ENCODE measurements at regions not wholly inside any gene's neighbourhood (a gene's known extent, or its start where the extent isn't known, plus 50 kb on each side); places are given as distances from the start of the nearest gene placed in this dataset.
A peak's percentile ranks its signal among the peaks of the same experiment; 100 is the strongest.
"Not testable (repeated sequence)": the region's sequence is repeated elsewhere in the genome, so short reads cannot be mapped to it uniquely, and the experiment has no call there.

DNA sequence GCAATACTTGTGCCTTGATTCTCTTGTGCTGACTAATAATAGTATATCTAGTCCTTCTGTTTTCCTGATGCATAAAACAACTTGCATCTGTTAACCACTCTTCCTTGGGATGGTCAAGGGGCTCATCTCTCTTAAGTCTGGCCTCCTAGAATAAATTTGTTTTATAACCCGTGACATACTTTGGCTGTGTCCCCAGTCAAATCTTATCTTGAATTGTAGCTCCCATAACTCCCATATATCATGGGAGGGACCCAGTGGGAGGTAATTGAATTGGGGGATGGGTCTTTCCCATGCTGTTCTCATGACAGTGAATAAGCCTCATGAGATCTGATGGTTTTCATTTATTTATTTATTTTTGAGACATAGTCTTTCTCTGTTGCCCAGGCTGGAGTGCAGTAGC is 146.2 kb downstream of the ALG10 start:
- DNase-seq (ENCODE audit: low spot score); intact Hi-C loops (cut with DNase I): not testable (repeated sequence)

GRCh38 chr12:34186492-34186891 is 164.2 kb downstream of the ALG10 start:
- intact Hi-C loops (cut with DNase I): no loop called here
- no peak for DNase-seq (ENCODE audit: low spot score)

DNA sequence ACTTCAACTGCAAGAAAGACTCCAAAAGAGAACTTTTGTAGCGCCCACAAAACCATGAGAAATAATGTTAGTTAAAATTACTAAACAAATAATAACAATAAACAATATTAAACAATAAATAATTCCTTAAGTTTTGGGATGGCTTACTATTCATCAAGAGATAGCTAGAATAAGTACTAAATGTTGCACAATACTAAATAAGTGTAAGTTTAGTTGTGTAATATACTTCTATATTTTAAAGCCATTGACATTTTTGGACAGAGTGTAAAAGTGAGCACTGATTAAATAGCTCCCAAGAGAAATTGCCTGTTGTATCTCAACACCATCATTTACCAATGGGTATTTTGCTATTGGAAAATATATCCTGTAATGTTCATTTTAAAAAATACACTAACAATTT is 166.7 kb downstream of the ALG10 start:
- DNase-seq (ENCODE audit: low spot score): no peak
- intact Hi-C loops (cut with DNase I): no loop called here

DNA sequence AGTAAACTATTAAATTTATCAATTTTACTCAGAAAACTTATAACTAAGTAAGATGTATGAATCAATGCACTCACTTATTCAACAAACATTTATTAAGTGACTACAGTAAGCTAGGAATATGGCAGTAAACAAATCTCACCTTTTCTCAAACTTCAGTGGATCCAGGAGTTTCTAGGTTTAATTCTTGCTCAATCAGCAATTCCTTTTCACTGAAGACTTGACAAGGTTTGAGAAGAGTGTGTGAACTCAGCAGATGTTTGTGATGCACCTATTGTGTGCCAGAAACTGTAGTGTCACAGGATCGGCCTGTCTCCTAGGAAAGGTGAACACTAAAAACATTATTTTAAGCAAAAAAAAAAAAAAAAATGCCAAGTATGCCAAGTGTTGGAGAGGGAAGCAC is 167.8 kb downstream of the ALG10 start:
- DNase-seq (ENCODE audit: low spot score): no peak
- intact Hi-C loops (cut with DNase I): no loop called here

DNA sequence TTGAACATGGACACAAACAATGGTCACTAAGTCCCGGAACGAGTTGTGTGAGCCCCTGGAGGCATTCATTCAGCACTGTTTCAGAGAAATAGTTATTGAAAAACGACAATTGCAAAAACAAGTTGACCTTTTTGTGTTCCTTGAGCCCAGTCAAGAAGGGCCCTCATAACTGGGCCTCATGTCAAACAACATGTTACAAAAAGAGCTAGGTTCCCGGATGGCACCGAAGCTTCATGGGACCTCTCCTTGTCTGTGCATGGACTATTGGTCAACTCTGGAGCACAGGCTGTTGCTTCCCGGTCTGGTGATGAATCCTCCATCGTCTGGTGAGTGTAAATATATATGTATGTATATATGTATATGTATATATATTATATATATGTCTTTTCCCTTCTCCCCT is 176.6 kb downstream of the ALG10 start:
- intact Hi-C loops (cut with DNase I): no loop called here
- no peak for DNase-seq (ENCODE audit: low spot score)

GRCh38 chr12:34203866-34204620 is 181.7 kb downstream of the ALG10 start:
- intact Hi-C loops (cut with DNase I): no loop called here
- no peak for DNase-seq (ENCODE audit: low spot score)

- DNase-seq (ENCODE audit: low spot score): no peak
- intact Hi-C loops (cut with DNase I): no loop called here
These were observed 182.6 kb downstream of the ALG10 start for GRCh38 chr12:34204830-34205285.

GRCh38 chr12:34205401-34205800 is 183.1 kb downstream of the ALG10 start:
- intact Hi-C loops (cut with DNase I): no loop called here
- DNase-seq (ENCODE audit: low spot score): no peak

- intact Hi-C loops (cut with DNase I): no loop called here
- DNase-seq (ENCODE audit: low spot score): no peak
These were observed 183.9 kb downstream of the ALG10 start for GRCh38 chr12:34206061-34206785.

DNA sequence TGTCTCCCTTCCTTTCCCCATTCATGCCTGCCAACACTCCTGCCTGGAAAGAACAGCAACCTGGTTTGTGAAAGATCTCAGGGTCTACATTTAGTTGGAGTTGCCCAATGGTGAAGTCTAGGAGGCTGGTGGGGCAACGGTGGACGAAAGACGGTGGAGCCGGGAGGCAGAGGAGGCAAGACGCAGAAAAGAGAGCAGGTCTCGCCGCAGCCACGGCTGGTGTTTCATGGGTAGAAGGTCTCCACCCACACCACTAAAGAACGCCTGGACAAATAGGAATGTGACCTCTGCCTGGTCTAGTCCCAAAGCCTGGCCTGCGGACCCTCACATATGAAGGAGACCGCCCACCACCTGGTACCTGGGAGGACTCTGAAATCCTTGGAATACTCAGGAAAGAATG is 185.6 kb downstream of the ALG10 start:
- no peak for DNase-seq (ENCODE audit: low spot score)
- intact Hi-C loops (cut with DNase I): no loop called here

GRCh38 chr12:34208331-34209258 is 186.3 kb downstream of the ALG10 start:
- intact Hi-C loops (cut with DNase I): no loop called here
- DNase-seq (ENCODE audit: low spot score): no peak

DNA sequence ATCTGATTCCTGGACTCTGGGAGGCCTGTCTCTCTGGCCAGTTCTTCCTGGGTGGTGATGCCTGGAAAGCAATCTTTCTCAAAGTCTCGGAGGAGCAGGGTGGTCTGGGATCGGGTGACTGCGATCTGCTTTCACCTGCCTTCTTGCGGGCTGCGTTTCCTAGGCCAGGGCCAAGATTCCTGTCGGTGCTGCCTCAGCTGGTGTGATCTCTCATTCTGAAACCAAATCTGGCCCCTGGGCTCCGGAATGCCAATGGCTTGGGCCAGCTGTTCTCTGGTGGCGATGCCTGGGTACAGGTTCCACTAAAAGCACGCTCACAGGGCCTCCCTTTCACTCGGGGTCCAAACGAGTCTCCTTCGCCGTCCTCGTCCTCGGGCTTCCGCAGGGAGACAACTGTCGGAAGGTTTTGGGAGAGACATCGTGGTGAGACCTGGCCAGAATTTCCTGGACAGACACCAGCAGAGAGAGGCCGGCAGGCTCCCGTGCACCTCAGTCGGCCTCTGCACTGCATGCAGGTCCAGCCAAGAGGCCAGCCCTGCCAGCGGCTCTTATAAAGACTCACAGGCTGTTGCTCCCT is 187.1 kb downstream of the ALG10 start:
- intact Hi-C loops (cut with DNase I): no loop called here

DNA sequence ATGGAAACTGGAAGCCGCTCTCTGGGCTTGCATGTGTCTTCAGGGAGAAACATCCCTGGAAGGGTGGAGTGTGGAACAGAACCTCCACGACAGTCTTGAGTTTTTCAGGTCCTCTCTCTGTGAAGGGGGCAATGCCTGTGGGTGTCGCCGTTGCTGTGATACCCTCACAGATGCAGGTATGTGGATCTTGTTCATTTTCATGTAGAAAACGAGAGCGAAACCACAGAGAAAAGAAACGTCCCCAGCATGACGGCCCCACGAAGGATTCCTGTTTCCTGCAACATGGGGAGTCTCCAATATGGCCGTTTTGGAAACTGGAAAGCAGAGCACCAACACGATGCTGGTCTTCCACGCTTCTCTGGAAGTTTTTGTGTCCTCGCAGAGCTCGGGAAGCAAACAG is 187.9 kb downstream of the ALG10 start:
- intact Hi-C loops (cut with DNase I): no loop called here
- DNase-seq (ENCODE audit: low spot score): no peak

More for the DNA sequence above, 187.1 kb downstream of the ALG10 start:
- DNase-seq (ENCODE audit: low spot score): no peak

- intact Hi-C loops (cut with DNase I): no loop called here
- DNase-seq (ENCODE audit: low spot score): no peak
These were observed 188.6 kb downstream of the ALG10 start for GRCh38 chr12:34210689-34211530.

DNA sequence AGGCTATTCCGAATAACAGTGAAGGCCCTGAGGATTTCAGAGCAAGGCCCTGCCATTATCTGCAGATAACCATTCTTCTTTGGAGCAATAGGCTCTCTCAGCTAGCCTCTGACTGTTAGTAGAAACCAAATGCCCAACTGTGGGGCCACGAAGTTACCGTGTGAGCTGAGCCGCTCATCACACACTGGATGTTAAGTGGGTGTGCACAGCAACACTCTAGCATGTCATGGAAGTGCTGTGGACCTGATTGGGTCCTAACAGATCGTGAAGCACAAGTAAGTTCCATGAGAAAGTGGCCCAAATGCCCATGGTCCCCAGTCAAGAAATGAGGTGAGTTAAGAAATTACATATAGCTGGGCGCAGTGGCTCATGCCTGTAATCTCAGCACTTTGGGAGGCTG is 190.4 kb downstream of the ALG10 start:
- intact Hi-C loops (cut with DNase I): no loop called here
- DNase-seq (ENCODE audit: low spot score): peak; percentile 67

- DNase-seq (ENCODE audit: low spot score): peak; percentile 41
- intact Hi-C loops (cut with DNase I): no loop called here
These were observed 191.7 kb downstream of the ALG10 start for GRCh38 chr12:34214011-34214410.

DNA sequence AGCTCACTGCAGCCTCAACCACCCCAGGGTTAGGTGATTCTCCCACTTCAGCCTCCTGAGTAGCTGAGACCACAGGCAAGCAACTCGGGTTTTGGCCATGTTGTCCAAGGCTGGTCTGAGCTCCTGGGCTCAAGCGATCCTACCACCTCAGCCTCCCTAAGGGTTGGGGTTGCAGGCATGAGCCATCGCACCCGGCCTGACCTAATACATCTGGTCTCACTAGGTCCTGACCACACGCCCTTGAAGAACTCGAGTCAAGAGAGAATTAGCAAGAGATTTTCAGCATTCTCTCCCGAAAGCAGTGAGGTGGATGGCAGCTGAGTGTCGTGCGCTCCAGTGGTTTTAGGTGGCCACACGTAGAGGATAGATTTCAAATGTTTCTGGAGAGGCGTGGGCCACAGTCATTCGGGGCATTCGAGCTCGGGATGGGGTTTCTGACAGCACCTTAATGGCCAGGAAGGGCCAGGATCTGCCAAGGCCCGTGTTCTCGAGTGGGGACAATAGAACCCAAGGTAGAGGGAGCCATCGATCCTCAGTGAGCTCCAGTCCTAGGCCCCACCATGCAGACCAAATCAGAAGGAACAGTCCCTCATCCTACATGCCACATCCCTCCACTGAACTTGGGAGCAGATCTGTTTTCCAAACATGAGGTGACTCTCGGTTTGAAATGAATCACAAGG is 193.1 kb downstream of the ALG10 start:
- peak; percentile 55 for DNase-seq (ENCODE audit: low spot score)
- intact Hi-C loops (cut with DNase I): no loop called here

GRCh38 chr12:34215893-34216285 is 193.6 kb downstream of the ALG10 start:
- intact Hi-C loops (cut with DNase I): no loop called here
- peak; percentile 70 for DNase-seq (ENCODE audit: low spot score)
